Smooth muscle cell (in vitro differentiated cells): ENCODE measurements at regions not wholly inside any gene's neighbourhood (a gene's known extent, or its start where the extent isn't known, plus 50 kb on each side); places are given as distances from the start of the nearest gene placed in this dataset.

ENCODE experiments used
- DNase-seq: peaks from one replicate; lab custom pipeline; 2025; ENCODE audit not compliant: unreplicated experiment; lab: John Stamatoyannopoulos, UW
- H2AFZ ChIP-seq: fragments of 200-600 bp; sonication (generic); 2 replicates; pipeline ENCODE4 v1.6.0; 2016; ENCODE audit warnings: antibody characterized with exemption, low read depth, mild to moderate bottlenecking
- H3F3A ChIP-seq: fragments of 200-600 bp; sonication (generic); 2 replicates; pipeline ENCODE4 v1.6.0; 2017; ENCODE audit warnings: antibody characterized with exemption, low read depth
- H3K27ac ChIP-seq: fragments of 200-600 bp; sonication (generic); 2 replicates; pipeline ENCODE4 v1.5.1; 2016; ENCODE audit warnings: low read depth, mild to moderate bottlenecking
- H3K27me3 ChIP-seq: fragments of 200-600 bp; sonication (generic); 2 replicates; pipeline ENCODE4 v1.6.1; 2016; ENCODE audit warnings: low read depth, mild to moderate bottlenecking
- H3K36me3 ChIP-seq: fragments of 200-600 bp; sonication (generic); 2 replicates; pipeline ENCODE4 v1.5.1; 2016; ENCODE audit warnings: low read depth
- H3K4me1 ChIP-seq: fragments of 200-600 bp; sonication (generic); 2 replicates; pipeline ENCODE4 v1.5.1; 2016; ENCODE audit warnings: low read depth
- H3K4me2 ChIP-seq: fragments of 200-600 bp; sonication (generic); 2 replicates; pipeline ENCODE4 v1.6.0; 2016; ENCODE audit warnings: mild to moderate bottlenecking
- H3K4me3 ChIP-seq: fragments of 200-600 bp; sonication (generic); 2 replicates; pipeline ENCODE4 v1.5.1; 2016; ENCODE audit warnings: mild to moderate bottlenecking
- H3K79me2 ChIP-seq: fragments of 200-600 bp; sonication (generic); 2 replicates; pipeline ENCODE4 v1.6.0; 2016; ENCODE audit warnings: low read depth, mild to moderate bottlenecking
- H3K9ac ChIP-seq: fragments of 200-600 bp; sonication (generic); 2 replicates; pipeline ENCODE4 v1.6.0; 2016; ENCODE audit warnings: low read depth
- H3K9me3 ChIP-seq: fragments of 200-600 bp; sonication (generic); replicated peaks from 2 replicates; pipeline ENCODE4 v1.5.1; 2016; ENCODE audit warnings: low read depth
- H4K20me1 ChIP-seq: fragments of 200-600 bp; sonication (generic); 2 replicates; pipeline ENCODE4 v1.6.0; 2016; ENCODE audit warnings: low read depth
- WGBS: methylation state at CpG from one replicate; pipeline ENCODE4 v1.1.7; 2016; ENCODE audit warnings: low lambda C conversion rate; 5-methylcytosine and 5-hydroxymethylcytosine counted together
- TF ChIP-seq, protein P1 (sequence below): fragments of 200-600 bp; sonication (generic); IDR thresholded peaks from 2 replicates; pipeline ENCODE4 v1.5.1; 2017; ENCODE audit warnings: borderline replicate concordance, mild to moderate bottlenecking, antibody characterized with exemption; ENCODE audit not compliant: insufficient read depth, poor library complexity, severe bottlenecking

DNA sequence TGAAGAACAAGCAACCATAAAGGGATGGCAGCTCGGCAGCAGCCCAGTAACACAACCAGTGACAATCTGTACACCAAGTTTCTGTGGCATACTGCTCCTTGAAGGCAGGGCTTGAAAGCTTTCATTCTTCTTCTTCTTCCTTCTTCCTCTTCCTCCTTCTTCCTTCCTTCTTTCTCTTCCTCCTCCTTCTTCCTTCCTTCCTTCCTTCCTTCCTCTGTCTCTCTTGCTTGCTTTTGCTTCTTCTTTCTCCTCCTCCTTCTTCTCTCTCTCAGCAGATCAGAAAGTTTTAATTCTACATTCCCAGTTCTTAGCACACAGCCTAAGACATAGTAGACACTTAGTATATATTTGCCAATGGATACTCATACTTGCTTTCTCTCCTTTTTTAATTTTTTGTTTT is 95.9 kb downstream of the GLUL start:
- no peaks in the 10 kb centered on the region for H3F3A ChIP-seq
- TF ChIP-seq, protein P1, sequence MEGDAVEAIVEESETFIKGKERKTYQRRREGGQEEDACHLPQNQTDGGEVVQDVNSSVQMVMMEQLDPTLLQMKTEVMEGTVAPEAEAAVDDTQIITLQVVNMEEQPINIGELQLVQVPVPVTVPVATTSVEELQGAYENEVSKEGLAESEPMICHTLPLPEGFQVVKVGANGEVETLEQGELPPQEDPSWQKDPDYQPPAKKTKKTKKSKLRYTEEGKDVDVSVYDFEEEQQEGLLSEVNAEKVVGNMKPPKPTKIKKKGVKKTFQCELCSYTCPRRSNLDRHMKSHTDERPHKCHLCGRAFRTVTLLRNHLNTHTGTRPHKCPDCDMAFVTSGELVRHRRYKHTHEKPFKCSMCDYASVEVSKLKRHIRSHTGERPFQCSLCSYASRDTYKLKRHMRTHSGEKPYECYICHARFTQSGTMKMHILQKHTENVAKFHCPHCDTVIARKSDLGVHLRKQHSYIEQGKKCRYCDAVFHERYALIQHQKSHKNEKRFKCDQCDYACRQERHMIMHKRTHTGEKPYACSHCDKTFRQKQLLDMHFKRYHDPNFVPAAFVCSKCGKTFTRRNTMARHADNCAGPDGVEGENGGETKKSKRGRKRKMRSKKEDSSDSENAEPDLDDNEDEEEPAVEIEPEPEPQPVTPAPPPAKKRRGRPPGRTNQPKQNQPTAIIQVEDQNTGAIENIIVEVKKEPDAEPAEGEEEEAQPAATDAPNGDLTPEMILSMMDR = no peak
- H3K4me3 ChIP-seq = no peak overlapping the region
- H4K20me1 ChIP-seq = no peaks in the 10 kb centered on the region
- 95% methylated on average over 1 of the region's 1 CpG for WGBS
- no peak overlapping the region for H3K4me2 ChIP-seq
- no peaks in the 10 kb centered on the region for H3K9me3 ChIP-seq
- H3K79me2 ChIP-seq = no peaks in the 10 kb centered on the region
- DNase-seq = no peak
- H3K4me1 ChIP-seq = peaks cover 4% of the 10 kb centered on the region
- no peaks in the 10 kb centered on the region for H3K27me3 ChIP-seq
- no peak overlapping the region for H2AFZ ChIP-seq
- no peak overlapping the region for H3K9ac ChIP-seq
- H3K27ac ChIP-seq = no peak overlapping the region
- no peaks in the 10 kb centered on the region for H3K36me3 ChIP-seq

DNA sequence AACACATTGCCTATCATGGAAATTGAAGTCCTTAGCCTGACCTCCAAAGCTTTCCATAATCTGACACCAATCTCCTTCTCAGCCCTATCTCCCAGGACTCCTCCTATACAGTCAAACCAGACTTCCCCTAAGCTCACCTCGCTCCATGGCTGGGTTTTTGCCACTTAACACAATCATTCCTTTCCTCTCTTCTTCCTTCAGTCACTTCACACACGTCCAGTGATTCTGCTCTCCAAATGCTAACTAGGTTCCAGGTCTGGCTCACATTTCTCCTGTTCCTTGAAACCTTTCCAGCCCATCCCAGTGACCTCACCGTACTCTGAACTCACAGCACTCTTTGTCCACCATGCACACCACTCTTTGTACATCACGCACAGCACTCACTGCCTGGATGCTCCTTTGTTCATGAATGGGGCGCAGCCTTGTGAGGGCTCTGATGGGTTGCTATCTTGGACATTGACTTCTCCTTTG is 98.4 kb downstream of the GLUL start:
- DNase-seq = no peak
- no peaks in the 10 kb centered on the region for H3K79me2 ChIP-seq
- H3K4me3 ChIP-seq = no peak overlapping the region
- WGBS = 95% methylated on average over 5 of the region's 5 CpGs
- H3K27me3 ChIP-seq = no peaks in the 10 kb centered on the region
- no peaks in the 10 kb centered on the region for H3K36me3 ChIP-seq
- H4K20me1 ChIP-seq = no peaks in the 10 kb centered on the region
- H3K27ac ChIP-seq = no peak overlapping the region
- H3K4me1 ChIP-seq = no peaks in the 10 kb centered on the region
- TF ChIP-seq, protein P1 = no peak
- no peak overlapping the region for H3K9ac ChIP-seq
- no peak overlapping the region for H3K4me2 ChIP-seq
- H3K9me3 ChIP-seq = no peaks in the 10 kb centered on the region
- H2AFZ ChIP-seq = no peak overlapping the region
- H3F3A ChIP-seq = no peaks in the 10 kb centered on the region

DNA sequence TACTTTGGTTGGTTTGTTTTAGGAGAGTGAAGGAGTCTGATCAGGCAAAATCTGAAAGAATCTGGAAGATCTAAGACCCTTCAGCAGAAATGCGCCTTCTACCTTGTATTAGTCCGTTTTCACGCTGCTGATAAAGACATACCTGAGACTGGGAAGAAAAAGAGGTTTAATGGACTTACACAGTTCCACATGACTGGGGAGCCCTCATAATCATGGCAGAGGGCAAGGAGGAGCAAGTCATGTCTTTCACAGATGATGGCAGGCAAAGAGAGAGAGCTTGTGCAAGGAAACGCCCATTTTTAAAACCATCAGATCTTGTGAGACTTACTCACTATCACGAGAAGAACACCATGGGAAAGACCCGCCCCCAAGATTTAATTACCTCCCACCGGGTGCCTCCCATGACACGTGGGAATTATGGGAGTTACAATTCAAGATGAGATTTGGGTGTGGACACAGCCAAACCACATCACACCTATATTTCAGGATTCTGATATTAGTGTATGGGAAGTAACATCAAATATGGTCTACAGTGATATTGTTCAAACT is 99.3 kb downstream of the GLUL start:
- no peaks in the 10 kb centered on the region for H3K36me3 ChIP-seq
- H3K27ac ChIP-seq = no peak overlapping the region
- 94% methylated on average over 8 of the region's 8 CpGs for WGBS
- H3F3A ChIP-seq = no peaks in the 10 kb centered on the region
- no peak overlapping the region for H3K4me2 ChIP-seq
- H3K9ac ChIP-seq = no peak overlapping the region
- no peaks in the 10 kb centered on the region for H3K9me3 ChIP-seq
- H3K79me2 ChIP-seq = no peaks in the 10 kb centered on the region
- no peaks in the 10 kb centered on the region for H3K27me3 ChIP-seq
- TF ChIP-seq, protein P1 = no peak
- DNase-seq = no peak
- no peaks in the 10 kb centered on the region for H4K20me1 ChIP-seq
- no peak overlapping the region for H3K4me3 ChIP-seq
- H3K4me1 ChIP-seq = no peaks in the 10 kb centered on the region
- H2AFZ ChIP-seq = no peak overlapping the region

DNA sequence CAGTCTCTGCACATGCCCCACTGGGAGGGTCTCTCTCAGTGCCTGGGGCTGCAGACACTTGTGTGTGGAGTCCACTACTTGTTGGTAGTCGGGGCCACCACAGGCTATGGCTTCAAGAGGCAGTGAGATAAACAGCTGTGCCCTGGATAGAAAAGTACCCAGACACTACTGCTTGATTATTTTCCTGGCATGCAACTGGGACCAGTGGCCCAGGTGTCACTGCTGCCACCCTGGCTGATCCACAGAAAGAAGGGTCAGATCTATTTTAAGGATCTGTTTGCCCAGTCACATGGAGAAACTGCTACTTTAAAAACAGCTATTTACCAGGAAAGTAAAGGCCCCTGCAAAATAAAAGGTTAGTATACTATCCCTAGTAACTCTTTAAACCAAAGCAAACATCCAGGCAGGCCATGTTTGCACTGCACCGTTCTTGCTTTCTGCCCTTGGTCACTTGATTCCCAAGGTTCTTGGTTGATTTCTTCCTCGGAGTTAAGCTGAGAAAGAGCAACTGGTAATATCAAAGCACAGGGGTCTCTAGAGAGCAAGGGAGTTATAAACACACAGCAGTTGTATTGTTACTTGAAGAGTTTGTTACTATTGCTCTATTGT is 99.9 kb downstream of the GLUL start:
- H2AFZ ChIP-seq = no peak overlapping the region
- H3K27ac ChIP-seq = no peak overlapping the region
- 98% methylated on average over 3 of the region's 3 CpGs for WGBS

More for the DNA sequence above, 99.9 kb downstream of the GLUL start:
- no peaks in the 10 kb centered on the region for H3K27me3 ChIP-seq
- H3F3A ChIP-seq = no peaks in the 10 kb centered on the region
- H3K9ac ChIP-seq = no peak overlapping the region
- H3K4me1 ChIP-seq = no peaks in the 10 kb centered on the region
- H3K4me3 ChIP-seq = no peak overlapping the region
- no peaks in the 10 kb centered on the region for H4K20me1 ChIP-seq
- no peaks in the 10 kb centered on the region for H3K36me3 ChIP-seq
- no peak for DNase-seq
- no peaks in the 10 kb centered on the region for H3K9me3 ChIP-seq
- no peaks in the 10 kb centered on the region for H3K79me2 ChIP-seq
- H3K4me2 ChIP-seq = no peak overlapping the region
- TF ChIP-seq, protein P1 = no peak
